Mammary epithelial cell (primary cell): ENCODE measurements at regions not wholly inside any gene's neighbourhood (a gene's known extent, or its start where the extent isn't known, plus 50 kb on each side); places are given as distances from the start of the nearest gene placed in this dataset.

Experiments used
- CTCF ChIP-seq, 2 donors: IDR thresholded peaks in 1 of 2; conservative IDR thresholded peaks in 1 of 2; 2 replicates each; pipeline ENCODE4 v1.5.1; 2011 to 2012; ENCODE audit warnings: inconsistent platforms in 2 of 2, low read length in 2 of 2, mild to moderate bottlenecking in 2 of 2, control low read depth in 1 of 2, low read depth in 1 of 2; ENCODE audit not compliant: insufficient read depth in 1 of 2; ENCODE audit errors: extremely low read depth in 1 of 2
- EZH2 ChIP-seq: IDR thresholded peaks from 2 replicates; pipeline ENCODE4 v1.6.1; 2012; ENCODE audit warnings: low read length, inconsistent platforms, borderline replicate concordance

GRCh38 chr2:48852938-48853337 is 97.4 kb upstream of the LHCGR start:
- TF ChIP-seq CTCF (conservative IDR thresholded peaks at IDR 0.05 in 1 of 2, IDR thresholded peaks at IDR 0.05 in 1 of 2; ENCODE audit: extremely low read depth in 1 of 2, insufficient read depth in 1 of 2, low read depth in 1 of 2, low read length in 2 of 2), result no peak
- TF ChIP-seq EZH2, result no peak
